ENCODE measurements at regions not wholly inside any gene's neighbourhood (a gene's known extent, or its start where the extent isn't known, plus 50 kb on each side); places are given as distances from the start of the nearest gene placed in this dataset.

DNA sequence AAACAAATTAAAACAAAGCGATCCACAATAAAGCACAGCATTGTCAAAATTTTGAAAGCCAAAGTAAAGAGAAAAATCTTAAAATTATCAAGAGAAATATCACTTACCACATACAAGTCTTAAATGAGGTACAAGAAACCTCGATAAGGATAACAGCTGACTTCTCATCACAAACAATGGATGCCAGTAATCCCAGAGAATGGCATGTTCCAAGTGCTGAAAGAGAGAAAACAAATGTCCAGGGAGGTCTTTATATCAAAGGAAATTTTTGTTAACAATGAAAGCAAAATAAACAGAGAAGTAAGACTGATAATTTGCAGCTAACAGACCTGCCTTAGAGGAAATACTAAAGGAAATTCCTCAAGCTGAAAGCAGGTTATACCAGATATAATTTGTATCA lies 460.4 kb upstream of the HS3ST1 start:
- H3K4me1 ChIP-seq (ENCODE audit: low read length): no peaks in the 10 kb centered on the region
- no peaks in the 10 kb centered on the region for H3K36me3 ChIP-seq (replicated peaks; ENCODE audit: insufficient read depth, low read length)
- no peaks in the 10 kb centered on the region for H3K79me2 ChIP-seq (ENCODE audit: low read length)
- no peak for DNase-seq
- no peaks in the 10 kb centered on the region for H3K9me3 ChIP-seq (replicated peaks; ENCODE audit: insufficient read depth, low read length)
- TF ChIP-seq, protein P1, sequence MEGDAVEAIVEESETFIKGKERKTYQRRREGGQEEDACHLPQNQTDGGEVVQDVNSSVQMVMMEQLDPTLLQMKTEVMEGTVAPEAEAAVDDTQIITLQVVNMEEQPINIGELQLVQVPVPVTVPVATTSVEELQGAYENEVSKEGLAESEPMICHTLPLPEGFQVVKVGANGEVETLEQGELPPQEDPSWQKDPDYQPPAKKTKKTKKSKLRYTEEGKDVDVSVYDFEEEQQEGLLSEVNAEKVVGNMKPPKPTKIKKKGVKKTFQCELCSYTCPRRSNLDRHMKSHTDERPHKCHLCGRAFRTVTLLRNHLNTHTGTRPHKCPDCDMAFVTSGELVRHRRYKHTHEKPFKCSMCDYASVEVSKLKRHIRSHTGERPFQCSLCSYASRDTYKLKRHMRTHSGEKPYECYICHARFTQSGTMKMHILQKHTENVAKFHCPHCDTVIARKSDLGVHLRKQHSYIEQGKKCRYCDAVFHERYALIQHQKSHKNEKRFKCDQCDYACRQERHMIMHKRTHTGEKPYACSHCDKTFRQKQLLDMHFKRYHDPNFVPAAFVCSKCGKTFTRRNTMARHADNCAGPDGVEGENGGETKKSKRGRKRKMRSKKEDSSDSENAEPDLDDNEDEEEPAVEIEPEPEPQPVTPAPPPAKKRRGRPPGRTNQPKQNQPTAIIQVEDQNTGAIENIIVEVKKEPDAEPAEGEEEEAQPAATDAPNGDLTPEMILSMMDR (IDR thresholded peaks at IDR 0.05; ENCODE audit: low read length): no peak
- TF ChIP-seq EZH2 (optimal IDR thresholded peaks at IDR 0.05; ENCODE audit: low read depth, low read length): no peak
- no peak for TF ChIP-seq EZH2phosphoT487 (IDR thresholded peaks at IDR 0.05; ENCODE audit: low read length)
- H3K9ac ChIP-seq (ENCODE audit: low read length): no peak overlapping the region
- H3F3A ChIP-seq (ENCODE audit: insufficient read depth, low read length): no peaks in the 10 kb centered on the region
- H3K4me3 ChIP-seq (ENCODE audit: low read length): no peak overlapping the region
- H3K4me2 ChIP-seq (ENCODE audit: low read depth, low read length): no peak overlapping the region
- no peaks in the 10 kb centered on the region for H3K9me2 ChIP-seq (replicated peaks; ENCODE audit: insufficient read depth, low read length)
- no peaks in the 10 kb centered on the region for H3K27me3 ChIP-seq (replicated peaks; ENCODE audit: insufficient read depth, low read length)
- no peak overlapping the region for H2AFZ ChIP-seq (ENCODE audit: low read length)
- H4K20me1 ChIP-seq (ENCODE audit: insufficient read depth, low read length): no peaks in the 10 kb centered on the region
- no peak overlapping the region for H3K27ac ChIP-seq (ENCODE audit: low read length)

DNA sequence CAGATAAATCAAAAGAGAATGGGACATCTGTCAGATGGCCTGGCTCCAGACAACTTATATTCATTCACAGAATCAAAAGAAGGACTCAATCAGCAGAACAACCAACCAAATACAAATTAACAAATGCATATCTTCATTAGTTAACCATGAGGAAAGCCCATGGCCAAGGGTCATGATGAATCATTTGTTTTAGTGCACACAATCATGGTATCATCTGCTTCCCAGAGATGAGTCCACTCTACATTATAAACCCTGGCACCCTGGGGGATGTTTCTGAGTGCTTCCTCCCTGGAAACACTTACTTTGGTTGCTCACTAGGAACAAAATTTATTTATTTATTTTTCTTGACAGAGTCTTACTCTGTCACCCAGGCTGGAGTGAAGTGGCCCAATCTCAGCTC lies 453.3 kb upstream of the HS3ST1 start:
- Histone ChIP-seq H4K20me1 (ENCODE audit: insufficient read depth, low read length) (no peaks in the 10 kb centered on the region), H3K27ac (ENCODE audit: low read length) (no peak overlapping the region), H3K4me3 (ENCODE audit: low read length) (no peak overlapping the region), H3K9ac (ENCODE audit: low read length) (no peak overlapping the region), H3K9me2 (replicated peaks; ENCODE audit: insufficient read depth, low read length) (no peaks in the 10 kb centered on the region), H3K27me3 (replicated peaks; ENCODE audit: insufficient read depth, low read length) (no peaks in the 10 kb centered on the region), H3K4me2 (ENCODE audit: low read depth, low read length) (no peak overlapping the region), H3K4me1 (ENCODE audit: low read length) (no peaks in the 10 kb centered on the region), H3K36me3 (replicated peaks; ENCODE audit: insufficient read depth, low read length) (no peaks in the 10 kb centered on the region), H3K9me3 (replicated peaks; ENCODE audit: insufficient read depth, low read length) (no peaks in the 10 kb centered on the region), H3F3A (ENCODE audit: insufficient read depth, low read length) (no peaks in the 10 kb centered on the region), H2AFZ (ENCODE audit: low read length) (no peak overlapping the region), H3K79me2 (ENCODE audit: low read length) (no peaks in the 10 kb centered on the region)
- no peak for TF ChIP-seq EZH2 (optimal IDR thresholded peaks at IDR 0.05; ENCODE audit: low read depth, low read length)
- TF ChIP-seq, protein P1 (IDR thresholded peaks at IDR 0.05; ENCODE audit: low read length): no peak
- DNase-seq: no peak

DNA sequence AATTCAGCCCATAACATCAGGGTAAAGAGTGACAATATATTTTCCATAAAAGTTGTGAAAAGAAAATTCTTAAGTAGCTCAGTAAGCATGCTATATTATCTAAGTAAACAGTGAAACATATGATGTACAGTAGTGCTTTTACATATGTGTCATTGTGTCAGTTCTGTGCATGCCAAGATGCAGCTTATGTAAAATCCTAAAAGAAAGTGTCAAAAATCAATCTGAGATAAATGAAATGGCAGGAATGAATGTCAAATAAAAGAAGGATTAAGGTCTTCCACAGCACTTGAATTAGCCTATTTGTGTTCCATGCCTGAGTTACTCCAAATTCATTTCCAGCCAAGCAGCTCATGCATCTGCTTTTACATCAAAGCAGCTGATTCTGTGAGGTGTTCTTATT lies 452.7 kb upstream of the HS3ST1 start:
- no peaks in the 10 kb centered on the region for H3F3A ChIP-seq (ENCODE audit: insufficient read depth, low read length)
- no peaks in the 10 kb centered on the region for H3K27me3 ChIP-seq (replicated peaks; ENCODE audit: insufficient read depth, low read length)
- no peak overlapping the region for H3K9ac ChIP-seq (ENCODE audit: low read length)
- no peak overlapping the region for H3K4me3 ChIP-seq (ENCODE audit: low read length)
- no peaks in the 10 kb centered on the region for H3K4me1 ChIP-seq (ENCODE audit: low read length)
- H2AFZ ChIP-seq (ENCODE audit: low read length): no peak overlapping the region
- no peaks in the 10 kb centered on the region for H4K20me1 ChIP-seq (ENCODE audit: insufficient read depth, low read length)
- H3K79me2 ChIP-seq (ENCODE audit: low read length): no peaks in the 10 kb centered on the region
- no peaks in the 10 kb centered on the region for H3K9me2 ChIP-seq (replicated peaks; ENCODE audit: insufficient read depth, low read length)
- DNase-seq: no peak
- H3K9me3 ChIP-seq (replicated peaks; ENCODE audit: insufficient read depth, low read length): no peaks in the 10 kb centered on the region
- no peak overlapping the region for H3K27ac ChIP-seq (ENCODE audit: low read length)
- H3K4me2 ChIP-seq (ENCODE audit: low read depth, low read length): no peak overlapping the region
- no peaks in the 10 kb centered on the region for H3K36me3 ChIP-seq (replicated peaks; ENCODE audit: insufficient read depth, low read length)
- TF ChIP-seq EZH2phosphoT487 (IDR thresholded peaks at IDR 0.05; ENCODE audit: low read length): no peak
- TF ChIP-seq EZH2 (optimal IDR thresholded peaks at IDR 0.05; ENCODE audit: low read depth, low read length): no peak
- TF ChIP-seq, protein P1 (IDR thresholded peaks at IDR 0.05; ENCODE audit: low read length): no peak
